Heart left ventricle (tissue), 16 donors: ENCODE measurements at regions not wholly inside any gene's neighbourhood (a gene's known extent, or its start where the extent isn't known, plus 50 kb on each side); places are given as distances from the start of the nearest gene placed in this dataset.

Experiments
- ATAC-seq, 4 donors: fragments of 200-7000 bp; cut with Tn5 transposase; one replicate each; pipeline ENCODE4 v1.9.1; 2020 to 2022; ENCODE audit warnings: moderate library complexity in 4 of 4, mild to moderate bottlenecking in 3 of 4, moderate number of reproducible peaks in 1 of 4
- DNase-seq, 5 donors: peaks; one replicate each; pipeline ENCODE4 v3.0.0-alpha.2; 2020
- H3K27ac ChIP-seq, 12 donors: fragments of 200-600 bp; sonication (generic) in 4 of 12; one replicate each; pipeline versions ENCODE4 v1.5.0 to v1.8.0; 2016 to 2022; ENCODE audit warnings: mild to moderate bottlenecking in 2 of 12
- H3K27me3 ChIP-seq, 9 donors: fragments of 200-600 bp; sonication (generic) in 2 of 9; one replicate each; pipeline versions ENCODE4 v1.5.1 to v1.8.0; 2016 to 2022; ENCODE audit warnings: mild to moderate bottlenecking in 3 of 9
- H3K36me3 ChIP-seq, 9 donors: fragments of 200-600 bp; sonication (generic) in 2 of 9; one replicate each; pipeline versions ENCODE4 v1.5.0 to v1.8.0; 2018 to 2022; ENCODE audit warnings: mild to moderate bottlenecking in 2 of 9
- H3K4me1 ChIP-seq, 12 donors: fragments of 200-600 bp; sonication (generic) in 4 of 12; one replicate each; pipeline versions ENCODE4 v1.5.0 to v1.8.0; 2016 to 2022; ENCODE audit warnings: mild to moderate bottlenecking in 3 of 12
- H3K4me3 ChIP-seq, 12 donors: fragments of 200-600 bp; sonication (generic) in 4 of 12; one replicate each; pipeline versions ENCODE4 v1.5.0 to v1.8.0; 2017 to 2022; ENCODE audit warnings: mild to moderate bottlenecking in 9 of 12, moderate library complexity in 4 of 12
- H3K9me3 ChIP-seq, 12 donors: fragments of 200-600 bp; sonication (generic) in 4 of 12; one replicate each; pipeline versions ENCODE4 v1.5.0 to v1.8.0; 2016 to 2022; ENCODE audit warnings: mild to moderate bottlenecking in 1 of 12
- CTCF ChIP-seq, 12 donors: fragments of 200-600 bp; sonication (generic) in 4 of 12; IDR thresholded peaks; one replicate each; pipeline versions ENCODE4 v1.5.0 to v1.8.0; 2018 to 2022; ENCODE audit warnings: antibody characterized with exemption in 12 of 12, mild to moderate bottlenecking in 5 of 12
- POLR2A ChIP-seq, 2 donors: fragments of 450-650 bp; IDR thresholded peaks; one replicate each; pipeline ENCODE4 v1.6.1; 2017; ENCODE audit warnings: antibody characterized with exemption in 2 of 2, mild to moderate bottlenecking in 2 of 2, moderate library complexity in 2 of 2
- WGBS, 4 donors: extraction: QIAGEN DNeasy Blood & Tissue Kit in 2 of 4; methylation state at CpG; one replicate each; pipeline versions ENCODE4 v1.1.5 to v1.1.7; 2013 to 2018; 5-methylcytosine and 5-hydroxymethylcytosine counted together
- intact Hi-C, 10 donors: fragments of 100-400 bp; cut with DNase I; formaldehyde crosslinking; loops; one replicate each; pipeline versions ENCODE4 v1.11.1 to v1.14.2; 2022
- donor health status: ischemic (EF 13 %, LVEDD 7.1; RV severe dilation, severe dysfunction).
- donor health status: healthy with polysubstance abuse.
- donor health status: DM: no; HTN: yes; CAD: no.
- donor health status: DM: no; HTN: no; CAD: no.
- donor health status: ischemic (EF 25% LVEDD 6.9; RV normal size, moderate dysfunction).
- donor health status: ischemic (EF 25% LVEDD 5.7; RV mildly dilated, moderate dysfunction).
- donor health status: healthy.
- donor health status: DM: yes; HTN: yes; CAD: no.
- donor health status: ischemic (EF 35%, LVEDD 5.7; RV mildly dilated, moderate dysfunction).
- donor health status: nonischemic (EF 11% LVEDD 7.7; RV severe dilation, severe dysfunction).
- donor health status: DM: yes; HTN: yes; CAD: no.
- donor health status: PGD.
- donor health status: ischemic (EF 29% LVEDD 5.4; RV normal size, mild dysfunction).
- donor health status: nonischemic (EF 23%, LVEDD 6.1; RV moderate dilation, normal function).

- no peaks in the 10 kb centered on the region for H3K4me1 ChIP-seq
- DNase-seq (no peak), ATAC-seq (no peak)
Measured at GRCh38 chr6:126419901-126420300, 80.0 kb downstream of the CENPW start.

GRCh38 chr6:126422912-126423311 lies 83.0 kb downstream of the CENPW start:
- Histone ChIP-seq H3K9me3 (no peaks in the 10 kb centered on the region), H3K36me3 (no peaks in the 10 kb centered on the region), H3K27me3 (no peaks in the 10 kb centered on the region), H3K27ac (no peak overlapping the region), H3K4me3 (no peak overlapping the region), H3K4me1 (no peaks in the 10 kb centered on the region)
- WGBS, 4 donors, result 48 to 60% (median 54%) methylated on average over 2 of the region's 2 CpGs
- TF ChIP-seq CTCF (IDR thresholded peaks at IDR 0.05) (no peak), POLR2A (IDR thresholded peaks at IDR 0.05) (no peak)
- intact Hi-C loops, result no loop called here
- ATAC-seq (no peak), DNase-seq (no peak)

More at GRCh38 chr6:126419901-126420300, 80.0 kb downstream of the CENPW start:
- no peaks in the 10 kb centered on the region for H3K9me3 ChIP-seq
- no peaks in the 10 kb centered on the region for H3K36me3 ChIP-seq
- intact Hi-C loops, result no loop called here
- no peak overlapping the region for H3K4me3 ChIP-seq
- no peak for TF ChIP-seq CTCF (IDR thresholded peaks at IDR 0.05)
- TF ChIP-seq POLR2A (IDR thresholded peaks at IDR 0.05), result no peak
- H3K27me3 ChIP-seq, result no peaks in the 10 kb centered on the region
- no peak overlapping the region for H3K27ac ChIP-seq

- Histone ChIP-seq H3K27me3 (no peaks in the 10 kb centered on the region), H3K27ac (no peak overlapping the region), H3K36me3 (no peaks in the 10 kb centered on the region), H3K9me3 (no peaks in the 10 kb centered on the region), H3K4me1 (no peaks in the 10 kb centered on the region), H3K4me3 (no peak overlapping the region)
- DNase-seq (no peak), ATAC-seq (no peak)
- TF ChIP-seq POLR2A (IDR thresholded peaks at IDR 0.05), result no peak
- no peak for TF ChIP-seq CTCF (IDR thresholded peaks at IDR 0.05)
- intact Hi-C loops, result no loop called here
- WGBS, 4 donors, result 68 to 76% (median 73%) methylated on average over 3 of the region's 3 CpGs
Measured at GRCh38 chr6:126427713-126428112, 87.8 kb downstream of the CENPW start.

GRCh38 chr6:126429866-126430265 lies 90.0 kb downstream of the CENPW start:
- no peaks in the 10 kb centered on the region for H3K36me3 ChIP-seq
- H3K4me1 ChIP-seq, result no peaks in the 10 kb centered on the region
- intact Hi-C loops, result no loop called here
- ATAC-seq, result no peak
- H3K27me3 ChIP-seq, result no peaks in the 10 kb centered on the region
- DNase-seq, result no peak
- no peak overlapping the region for H3K4me3 ChIP-seq
- no peak overlapping the region for H3K27ac ChIP-seq
- TF ChIP-seq POLR2A (IDR thresholded peaks at IDR 0.05) (no peak), CTCF (IDR thresholded peaks at IDR 0.05) (no peak)
- 78 to 93% (median 86%) methylated on average over 1 of the region's 1 CpG for WGBS, 4 donors
- H3K9me3 ChIP-seq, result no peaks in the 10 kb centered on the region
